IMR-90 (cell line): ENCODE measurements at regions not wholly inside any gene's neighbourhood (a gene's known extent, or its start where the extent isn't known, plus 50 kb on each side); places are given as distances from the start of the nearest gene placed in this dataset.

Experiments used
- ATAC-seq: fragments of 200-7000 bp; cut with Tn5 transposase; 2 replicates; pipeline ENCODE4 v1.9.1; 2020; ENCODE audit warnings: low read depth, mild to moderate bottlenecking, moderate library complexity
- BruUV-seq: library from RNA; stranded (reverse); fragments of 400-500 nt; replicated peaks from 2 replicates; lab custom pipeline; 2021; lab: Mats Ljungman, UMichigan
- CTCF ChIA-PET: fragments of 300-600 bp; formaldehyde crosslinking; extraction: SDS; loops from one replicate; lab custom pipeline; 2021; ENCODE audit warnings: antibody characterized with exemption; lab: Yijun Ruan, JAX
- POLR2A ChIA-PET: fragments of 300-600 bp; sonication (Branson Sonifier 250); formaldehyde crosslinking; loops from one replicate; lab custom pipeline; 2022; ENCODE audit warnings: antibody characterized with exemption; ENCODE audit not compliant: unreplicated experiment; lab: Charles Lee
- DNase-seq: peaks from one replicate; pipeline ENCODE4 v3.0.0; 2013
- H2AFZ ChIP-seq: replicated peaks from 2 replicates; pipeline ENCODE3; 2013; ENCODE audit warnings: low read length, mild to moderate bottlenecking; ENCODE audit not compliant: poor library complexity
- H2AK5ac ChIP-seq: 2 replicates; pipeline ENCODE4 v1.6.1; 2013; ENCODE audit warnings: low read depth, low read length, inconsistent platforms
- H2AK9ac ChIP-seq: replicated peaks from 2 replicates; pipeline ENCODE3; 2013; ENCODE audit warnings: mild to moderate bottlenecking, low read depth, low read length, moderate library complexity; ENCODE audit not compliant: poor library complexity
- H2BK120ac ChIP-seq: 2 replicates; pipeline ENCODE4 v1.6.1; 2013; ENCODE audit warnings: low read depth, low read length, inconsistent platforms
- H2BK15ac ChIP-seq: 3 replicates; pipeline ENCODE4 v1.6.1; 2013; ENCODE audit warnings: low read depth, low read length, inconsistent platforms
- H2BK20ac ChIP-seq: 2 replicates; pipeline ENCODE4 v1.6.1; 2013; ENCODE audit warnings: low read depth, mild to moderate bottlenecking, inconsistent platforms, low read length, moderate library complexity
- H2BK5ac ChIP-seq: 2 replicates; pipeline ENCODE4 v1.6.1; 2013; ENCODE audit warnings: mild to moderate bottlenecking, low read depth, low read length, inconsistent platforms; ENCODE audit not compliant: poor library complexity, severe bottlenecking
- H3K14ac ChIP-seq: replicated peaks from 2 replicates; pipeline ENCODE4 v1.6.1; 2013; ENCODE audit warnings: low read depth, low read length, inconsistent platforms
- H3K18ac ChIP-seq: 2 replicates; pipeline ENCODE4 v1.6.1; 2013; ENCODE audit warnings: low read depth, low read length, control low read depth
- H3K23ac ChIP-seq: 2 replicates; pipeline ENCODE4 v1.6.1; 2013; ENCODE audit warnings: low read depth, low read length, inconsistent platforms
- H3K27ac ChIP-seq: 2 replicates; pipeline ENCODE4 v1.5.1; 2013; ENCODE audit warnings: mild to moderate bottlenecking, control low read depth, low read length; ENCODE audit not compliant: insufficient read depth
- H3K27me3 ChIP-seq: 2 replicates; pipeline ENCODE4 v1.6.1; 2013; ENCODE audit warnings: low read length; ENCODE audit not compliant: control insufficient read depth, insufficient read depth
- H3K36me3 ChIP-seq: 2 replicates; pipeline ENCODE4 v1.6.1; 2013; ENCODE audit warnings: low read length, mixed read lengths; ENCODE audit not compliant: control insufficient read depth, insufficient read depth
- H3K4ac ChIP-seq: 2 replicates; pipeline ENCODE4 v1.6.1; 2013; ENCODE audit warnings: low read depth, low read length, inconsistent platforms
- H3K4me1 ChIP-seq: 2 replicates; pipeline ENCODE4 v1.6.1; 2013; ENCODE audit warnings: low read length, mixed read lengths; ENCODE audit not compliant: control insufficient read depth, insufficient read depth
- H3K4me2 ChIP-seq: 2 replicates; pipeline ENCODE4 v1.6.1; 2013; ENCODE audit warnings: low read depth, mild to moderate bottlenecking, control low read depth, low read length, moderate library complexity
- H3K4me3 ChIP-seq: 2 replicates; pipeline ENCODE4 v1.5.1; 2013; ENCODE audit warnings: low read depth, mild to moderate bottlenecking, control low read depth, low read length, moderate library complexity; ENCODE audit not compliant: insufficient read depth
- H3K56ac ChIP-seq: 2 replicates; pipeline ENCODE4 v1.6.1; 2013; ENCODE audit warnings: low read length, inconsistent platforms; ENCODE audit not compliant: insufficient read depth; ENCODE audit errors: extremely low read depth
- H3K79me1 ChIP-seq, 2 experiments: 2 replicates each; pipeline ENCODE4 v1.6.1; 2013; ENCODE audit warnings: low read length in 2 of 2, inconsistent platforms in 1 of 2, low read depth in 1 of 2
- H3K9ac ChIP-seq: 2 replicates; pipeline ENCODE4 v1.6.1; 2013; ENCODE audit warnings: low read depth, low read length, control low read depth
- H3K9me1 ChIP-seq: 2 replicates; pipeline ENCODE4 v1.6.1; 2013; ENCODE audit warnings: low read length, inconsistent platforms; ENCODE audit not compliant: insufficient read depth
- H3K9me3 ChIP-seq: 2 replicates; pipeline ENCODE4 v1.6.1; 2013; ENCODE audit warnings: low read length; ENCODE audit not compliant: control insufficient read depth, insufficient read depth
- H4K20me1 ChIP-seq: 2 replicates; pipeline ENCODE4 v1.6.1; 2013; ENCODE audit warnings: low read length, inconsistent platforms; ENCODE audit not compliant: insufficient read depth
- H4K5ac ChIP-seq: 2 replicates; pipeline ENCODE4 v1.6.1; 2013; ENCODE audit warnings: mild to moderate bottlenecking, low read depth, low read length, control low read depth
- H4K8ac ChIP-seq, 2 experiments: 2 replicates each; pipeline ENCODE4 v1.6.1; 2013; ENCODE audit warnings: low read depth in 2 of 2, low read length in 2 of 2, control low read depth in 1 of 2, inconsistent platforms in 1 of 2
- H4K91ac ChIP-seq: 2 replicates; pipeline ENCODE4 v1.6.1; 2013; ENCODE audit warnings: low read depth, low read length, inconsistent platforms; ENCODE audit not compliant: insufficient read depth
- BHLHE40 ChIP-seq: fragments of 150-350 bp; IDR thresholded peaks from 2 replicates; pipeline ENCODE4 v1.6.1; 2016; ENCODE audit warnings: mild to moderate bottlenecking, low read depth, low read length
- CEBPB ChIP-seq: IDR thresholded peaks from 2 replicates; pipeline ENCODE4 v1.6.1; 2012; ENCODE audit warnings: low read depth, low read length, improper control_type of control experiment
- MAZ ChIP-seq: IDR thresholded peaks from 2 replicates; pipeline ENCODE4 v1.6.1; 2012; ENCODE audit warnings: low read depth, mild to moderate bottlenecking, low read length, improper control_type of control experiment, moderate library complexity, borderline replicate concordance
- RCOR1 ChIP-seq: IDR thresholded peaks from 2 replicates; pipeline ENCODE4 v1.6.1; 2012; ENCODE audit warnings: mild to moderate bottlenecking, low read length, improper control_type of control experiment; ENCODE audit not compliant: insufficient replicate concordance
- RFX5 ChIP-seq: IDR thresholded peaks from 2 replicates; pipeline ENCODE4 v1.8.0; 2012; ENCODE audit warnings: low read depth, mild to moderate bottlenecking, low read length, moderate library complexity
- WGBS, 2 experiments: methylation state at CpG; one replicate each; pipeline versions ENCODE4 v1.1.5 to v1.1.7; 2013; ENCODE audit warnings: missing lambda C conversion rate in 2 of 2; ENCODE audit not compliant: insufficient read length in 1 of 2; ENCODE audit errors: extremely low coverage in 2 of 2; 5-methylcytosine and 5-hydroxymethylcytosine counted together
- dilution Hi-C: fragments of 300-500 bp; cut with HindIII; formaldehyde crosslinking; loops from one replicate; pipeline ENCODE4 v1.14.3; 2018; ENCODE audit warnings: low sequenced_read_pairs; ENCODE audit not compliant: unreplicated experiment
- in situ Hi-C: fragments of 300-500 bp; cut with MboI; formaldehyde crosslinking; loops from 3 replicates; pipeline ENCODE4 v1.14.3; 2019; ENCODE audit warnings: low sequenced_read_pairs, inconsistent platforms, mixed read lengths
- intact Hi-C: fragments of 100-400 bp; cut with micrococcal nuclease; formaldehyde crosslinking; loops from 2 replicates; pipeline ENCODE4 v1.10.0; 2022
- TF ChIP-seq, protein P1 (sequence below): conservative IDR thresholded peaks from 2 replicates; pipeline ENCODE4 v1.5.1; 2012; ENCODE audit warnings: mild to moderate bottlenecking, low read depth, low read length, improper control_type of control experiment
- TF ChIP-seq, protein P2 (sequence below): fragments of 150-350 bp; IDR thresholded peaks from 2 replicates; pipeline ENCODE4 v1.6.1; 2016; ENCODE audit warnings: low read depth, mild to moderate bottlenecking, low read length, moderate library complexity, borderline replicate concordance
- TF ChIP-seq, protein P3 (sequence below): fragments of 150-350 bp; IDR thresholded peaks from 2 replicates; pipeline ENCODE4 v1.6.1; 2017; ENCODE audit warnings: mild to moderate bottlenecking, antibody characterized with exemption, low read length, low read depth

DNA sequence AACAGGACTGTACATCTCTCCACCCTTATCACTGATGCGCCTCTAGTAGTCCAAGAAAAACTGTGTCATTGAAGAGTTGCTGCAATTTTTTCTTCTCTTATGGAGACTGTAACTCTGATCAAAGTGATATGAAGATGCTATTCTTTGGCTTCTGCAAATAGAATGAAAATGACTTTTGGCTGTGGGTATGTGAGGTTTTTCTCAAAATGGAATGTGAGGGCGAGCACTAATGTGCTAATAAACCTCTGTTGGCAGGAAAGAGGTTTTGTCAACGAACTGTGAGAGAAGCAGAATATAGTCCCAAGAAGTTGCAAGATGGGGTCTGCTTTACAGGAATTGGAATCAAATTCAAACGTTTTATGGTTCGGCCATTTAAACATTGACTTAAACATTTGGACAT lies 252.0 kb upstream of the GAS1 start:
- no peak overlapping the region for H2AFZ ChIP-seq
- no peak overlapping the region for H4K8ac ChIP-seq
- no peak for TF ChIP-seq RCOR1
- TF ChIP-seq, protein P1, sequence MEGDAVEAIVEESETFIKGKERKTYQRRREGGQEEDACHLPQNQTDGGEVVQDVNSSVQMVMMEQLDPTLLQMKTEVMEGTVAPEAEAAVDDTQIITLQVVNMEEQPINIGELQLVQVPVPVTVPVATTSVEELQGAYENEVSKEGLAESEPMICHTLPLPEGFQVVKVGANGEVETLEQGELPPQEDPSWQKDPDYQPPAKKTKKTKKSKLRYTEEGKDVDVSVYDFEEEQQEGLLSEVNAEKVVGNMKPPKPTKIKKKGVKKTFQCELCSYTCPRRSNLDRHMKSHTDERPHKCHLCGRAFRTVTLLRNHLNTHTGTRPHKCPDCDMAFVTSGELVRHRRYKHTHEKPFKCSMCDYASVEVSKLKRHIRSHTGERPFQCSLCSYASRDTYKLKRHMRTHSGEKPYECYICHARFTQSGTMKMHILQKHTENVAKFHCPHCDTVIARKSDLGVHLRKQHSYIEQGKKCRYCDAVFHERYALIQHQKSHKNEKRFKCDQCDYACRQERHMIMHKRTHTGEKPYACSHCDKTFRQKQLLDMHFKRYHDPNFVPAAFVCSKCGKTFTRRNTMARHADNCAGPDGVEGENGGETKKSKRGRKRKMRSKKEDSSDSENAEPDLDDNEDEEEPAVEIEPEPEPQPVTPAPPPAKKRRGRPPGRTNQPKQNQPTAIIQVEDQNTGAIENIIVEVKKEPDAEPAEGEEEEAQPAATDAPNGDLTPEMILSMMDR: no peak
- TF ChIP-seq, protein P2, sequence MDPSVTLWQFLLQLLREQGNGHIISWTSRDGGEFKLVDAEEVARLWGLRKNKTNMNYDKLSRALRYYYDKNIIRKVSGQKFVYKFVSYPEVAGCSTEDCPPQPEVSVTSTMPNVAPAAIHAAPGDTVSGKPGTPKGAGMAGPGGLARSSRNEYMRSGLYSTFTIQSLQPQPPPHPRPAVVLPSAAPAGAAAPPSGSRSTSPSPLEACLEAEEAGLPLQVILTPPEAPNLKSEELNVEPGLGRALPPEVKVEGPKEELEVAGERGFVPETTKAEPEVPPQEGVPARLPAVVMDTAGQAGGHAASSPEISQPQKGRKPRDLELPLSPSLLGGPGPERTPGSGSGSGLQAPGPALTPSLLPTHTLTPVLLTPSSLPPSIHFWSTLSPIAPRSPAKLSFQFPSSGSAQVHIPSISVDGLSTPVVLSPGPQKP: no peak
- TF ChIP-seq CEBPB: no peak
- no peak for TF ChIP-seq BHLHE40
- TF ChIP-seq RFX5: no peak
- no peak for TF ChIP-seq MAZ
- TF ChIP-seq, protein P3, sequence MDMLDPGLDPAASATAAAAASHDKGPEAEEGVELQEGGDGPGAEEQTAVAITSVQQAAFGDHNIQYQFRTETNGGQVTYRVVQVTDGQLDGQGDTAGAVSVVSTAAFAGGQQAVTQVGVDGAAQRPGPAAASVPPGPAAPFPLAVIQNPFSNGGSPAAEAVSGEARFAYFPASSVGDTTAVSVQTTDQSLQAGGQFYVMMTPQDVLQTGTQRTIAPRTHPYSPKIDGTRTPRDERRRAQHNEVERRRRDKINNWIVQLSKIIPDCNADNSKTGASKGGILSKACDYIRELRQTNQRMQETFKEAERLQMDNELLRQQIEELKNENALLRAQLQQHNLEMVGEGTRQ: no peak
- no peak overlapping the region for H3K4ac ChIP-seq
- H3K9me1 ChIP-seq: peaks cover 2% of the 10 kb centered on the region
- WGBS, 2 experiments: 66% methylated on average over 4 of the region's 5 CpGs; no CpG with 5 or more reads in 1 of the 2 experiments
- no peak overlapping the region for H2AK5ac ChIP-seq
- no peak overlapping the region for H3K9ac ChIP-seq
- CTCF ChIA-PET: interaction anchor here (0.7 kb wide), 1 partner anchor 56 kb away, joined by 3 read pairs; no protein-coding TSS in a partner anchor
- no peaks in the 10 kb centered on the region for H3K9me3 ChIP-seq
- intact Hi-C loops (no loop called here), in situ Hi-C loops (no loop called here), dilution Hi-C loops (no loop called here)
- no peak overlapping the region for H3K18ac ChIP-seq
- H4K20me1 ChIP-seq: peaks cover 1% of the 10 kb centered on the region; the same call in 1 of the 2 replicates
- H2BK15ac ChIP-seq: no peak overlapping the region
- no peak overlapping the region for H2BK5ac ChIP-seq
- H4K5ac ChIP-seq: no peak overlapping the region
- H3K79me1 ChIP-seq: no peaks in the 10 kb centered on the region
- H4K91ac ChIP-seq: no peak overlapping the region
- POLR2A ChIA-PET: no interaction called here
- no peak overlapping the region for H3K4me3 ChIP-seq
- no peak overlapping the region for H3K27ac ChIP-seq
- no peak overlapping the region for H3K14ac ChIP-seq
- no TSS peak for BruUV-seq
- H3K56ac ChIP-seq: no peak overlapping the region
- peaks cover 6% of the 10 kb centered on the region; the same call in 1 of the 2 replicates for H3K4me1 ChIP-seq
- H3K4me2 ChIP-seq: no peak overlapping the region
- H2BK20ac ChIP-seq: no peak overlapping the region
- 0 out of 2 replicates have a peak, but pooled peaks cover 5% of the 10 kb centered on the region for H3K27me3 ChIP-seq
- ATAC-seq (no peak), DNase-seq (no peak)
- H3K23ac ChIP-seq: no peak overlapping the region
- no peak overlapping the region for H2AK9ac ChIP-seq
- H3K36me3 ChIP-seq: no peaks in the 10 kb centered on the region
- no peak overlapping the region for H2BK120ac ChIP-seq
